B cell (primary cell): ENCODE measurements at regions not wholly inside any gene's neighbourhood (a gene's known extent, or its start where the extent isn't known, plus 50 kb on each side); places are given as distances from the start of the nearest gene placed in this dataset.

Experiments used
- ATAC-seq: fragments of 200-7000 bp; cut with Tn5 transposase; one replicate; pipeline ENCODE4 v1.10.0; 2021; ENCODE audit warnings: low read depth, mild to moderate bottlenecking, moderate number of reproducible peaks, moderate library complexity
- CTCF ChIA-PET: fragments of 350-600 bp; sonication (Branson Sonifier 250); formaldehyde crosslinking; loops from one replicate; lab custom pipeline; 2021; ENCODE audit warnings: antibody characterized with exemption, inconsistent platforms; lab: Charles Lee
- POLR2A ChIA-PET: fragments of 350-600 bp; sonication (Branson Sonifier 250); formaldehyde crosslinking; loops from one replicate; lab custom pipeline; 2021; ENCODE audit warnings: antibody characterized with exemption; lab: Charles Lee
- DNase-seq: peaks from one replicate; pipeline ENCODE4 v3.0.0; 2013
- H2AFZ ChIP-seq: 2 replicates; pipeline ENCODE4 v1.6.1; 2012; ENCODE audit warnings: mild to moderate bottlenecking, low read depth, low read length; ENCODE audit not compliant: insufficient read depth, poor library complexity, severe bottlenecking
- H3K27ac ChIP-seq, 2 donors: 1 replicate in 1 of 2; 2 replicates in 1 of 2; pipeline ENCODE4 v1.5.1; 2012 to 2013; ENCODE audit warnings: low read length in 2 of 2, mild to moderate bottlenecking in 2 of 2, moderate library complexity in 1 of 2
- H3K27me3 ChIP-seq, 4 experiments: fragments of 200-600 bp in 1 of 4; sonication (generic) in 1 of 4; replicated peaks in 1 of 4; 1 replicate in 2 of 4; 2 replicates in 2 of 4; pipeline versions ENCODE4 v1.6.1 to v1.7.0; 2013 to 2016; ENCODE audit warnings: low read length in 3 of 4, mild to moderate bottlenecking in 2 of 4, mixed read lengths in 1 of 4, moderate library complexity in 1 of 4; ENCODE audit not compliant: insufficient read depth in 4 of 4, control insufficient read depth in 3 of 4; ENCODE audit errors: control extremely low read depth in 1 of 4
- H3K36me3 ChIP-seq, 2 experiments: replicated peaks in 1 of 2; 1 replicate in 1 of 2; 2 replicates in 1 of 2; pipeline versions ENCODE4 v1.6.1 to v1.7.1; 2013; ENCODE audit warnings: low read length in 1 of 2; ENCODE audit not compliant: insufficient read depth in 2 of 2, control insufficient read depth in 1 of 2; ENCODE audit errors: control extremely low read depth in 1 of 2, extremely low read depth in 1 of 2
- H3K4me1 ChIP-seq, 2 donors: fragments of 200-600 bp in 1 of 2; sonication (generic) in 1 of 2; 1 replicate in 1 of 2; 2 replicates in 1 of 2; pipeline versions ENCODE4 v1.5.1 to v1.6.1; 2013 to 2017; ENCODE audit warnings: low read length in 2 of 2; ENCODE audit not compliant: control insufficient read depth in 2 of 2, insufficient read depth in 2 of 2
- H3K4me2 ChIP-seq: replicated peaks from 2 replicates; pipeline ENCODE3; 2012; ENCODE audit warnings: mild to moderate bottlenecking, low read depth, low read length; ENCODE audit not compliant: poor library complexity, severe bottlenecking
- H3K4me3 ChIP-seq, 5 experiments: fragments of 200-600 bp in 1 of 5; sonication (generic) in 1 of 5; 1 replicate in 3 of 5; 2 replicates in 2 of 5; pipeline versions ENCODE4 v1.5.1 to v1.7.0; 2011 to 2016; ENCODE audit warnings: low read length in 4 of 5, mild to moderate bottlenecking in 4 of 5, low read depth in 2 of 5, control low read depth in 1 of 5, moderate library complexity in 1 of 5; ENCODE audit not compliant: insufficient read depth in 1 of 5; ENCODE audit errors: control extremely low read depth in 1 of 5, extremely low read depth in 1 of 5
- H3K79me2 ChIP-seq: fragments of 200-600 bp; sonication (generic); one replicate; pipeline ENCODE4 v1.6.0; 2016; ENCODE audit warnings: low read length; ENCODE audit not compliant: control insufficient read depth, insufficient read depth
- H3K9ac ChIP-seq: fragments of 200-600 bp; sonication (generic); 2 replicates; pipeline ENCODE4 v1.6.1; 2017; ENCODE audit warnings: mild to moderate bottlenecking, low read length, moderate library complexity
- H3K9me3 ChIP-seq, 3 donors: one replicate each; pipeline versions ENCODE4 v1.6.1 to v1.7.1; 2013; ENCODE audit warnings: low read length in 2 of 3; ENCODE audit not compliant: control insufficient read depth in 2 of 3, insufficient read depth in 1 of 3; ENCODE audit errors: control extremely low read depth in 1 of 3
- H4K20me1 ChIP-seq: 2 replicates; pipeline ENCODE4 v1.6.0; 2012; ENCODE audit warnings: mild to moderate bottlenecking, low read length; ENCODE audit not compliant: insufficient read depth, control insufficient read depth, poor library complexity, severe bottlenecking
- H3K27ac Mint-ChIP-seq: one replicate; pipeline ENCODE4 v1.8.0; 2021; ENCODE audit warnings: mixed read lengths
- H3K27me3 Mint-ChIP-seq: one replicate; pipeline ENCODE4 v1.8.0; 2021; ENCODE audit warnings: mixed read lengths
- H3K4me1 Mint-ChIP-seq: one replicate; pipeline ENCODE4 v1.8.0; 2021; ENCODE audit warnings: mixed read lengths
- H3K4me3 Mint-ChIP-seq: one replicate; pipeline ENCODE4 v1.8.0; 2021; ENCODE audit warnings: mixed read lengths
- H3K9me3 Mint-ChIP-seq: one replicate; pipeline ENCODE4 v1.8.0; 2022; ENCODE audit warnings: mixed read lengths; ENCODE audit not compliant: insufficient read depth
- EZH2 ChIP-seq: IDR thresholded peaks from 2 replicates; pipeline ENCODE4 v1.6.1; 2012; ENCODE audit warnings: borderline replicate concordance, low read depth, mild to moderate bottlenecking, moderate library complexity, low read length; ENCODE audit not compliant: insufficient read depth, poor library complexity, severe bottlenecking
- WGBS: methylation state at CpG from one replicate; pipeline ENCODE4 v1.1.5; 2013; ENCODE audit warnings: missing lambda C conversion rate; ENCODE audit not compliant: insufficient coverage; 5-methylcytosine and 5-hydroxymethylcytosine counted together
- intact Hi-C: fragments of 100-400 bp; cut with micrococcal nuclease; formaldehyde crosslinking; loops from one replicate; pipeline ENCODE4 v1.10.0; 2022
- TF ChIP-seq, protein P1 (sequence below): fragments of 200-600 bp; IDR thresholded peaks from one replicate; pipeline ENCODE4 v1.8.0; 2022; ENCODE audit warnings: antibody characterized with exemption, mild to moderate bottlenecking

DNA sequence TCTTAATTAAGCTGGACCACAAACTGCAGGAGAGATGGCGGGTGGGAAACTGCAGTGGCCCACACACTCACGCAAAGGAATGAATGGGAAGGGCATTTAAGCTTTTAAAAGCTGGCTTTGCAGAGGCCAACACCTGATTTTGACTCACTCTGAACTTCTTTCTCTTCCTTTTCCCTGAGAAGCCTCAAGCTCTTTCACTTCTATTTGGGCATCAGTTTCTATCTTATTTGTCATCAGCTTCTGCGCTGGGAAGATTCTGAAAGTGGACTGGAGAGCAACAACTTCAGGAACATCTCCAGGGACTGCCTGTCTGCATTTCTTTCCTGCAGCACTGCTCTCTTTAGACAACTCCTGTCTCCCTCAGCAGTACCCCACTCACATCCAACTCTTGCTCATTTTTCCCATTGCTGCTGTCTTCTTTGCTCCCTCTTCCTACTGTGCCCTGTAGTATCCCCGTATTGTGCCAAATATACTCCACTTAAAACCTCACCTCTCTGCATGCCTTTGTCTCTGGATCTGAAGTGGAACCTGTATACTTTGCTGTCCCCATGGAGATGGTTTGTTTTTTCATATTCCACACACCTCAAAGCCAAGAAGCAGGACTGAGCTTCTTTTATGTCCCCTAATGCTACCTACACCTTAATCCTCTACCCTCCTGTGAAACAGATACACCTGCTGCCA, 143.3 kb upstream of the JUN start:
- 80% methylated on average over 3 of the region's 4 CpGs for WGBS
- H3K4me1 ChIP-seq, result peaks cover 0 to 7% of the 10 kb centered on the region in 2 donors
- DNase-seq (no peak), ATAC-seq (no peak)
- Mint-ChIP-seq H3K4me3 (no peak overlapping the region), H3K4me1 (peaks cover 11% of the 10 kb centered on the region), H3K27me3 (no peaks in the 10 kb centered on the region), H3K27ac (no peak overlapping the region), H3K9me3 (no peaks in the 10 kb centered on the region)
- intact Hi-C loops, result no loop called here
- ChIA-PET CTCF (interaction anchor here (0.6 to 1.9 kb wide), 2 partner anchors 14 to 94 kb away, joined by 3 to 6 read pairs; no protein-coding TSS in a partner anchor), POLR2A (no interaction called here)
- H3K9me3 ChIP-seq, result no peaks in the 10 kb centered on the region
- no peak overlapping the region for H3K4me3 ChIP-seq
- no peak overlapping the region for H3K4me2 ChIP-seq
- H4K20me1 ChIP-seq, result no peaks in the 10 kb centered on the region
- H3K79me2 ChIP-seq, result no peaks in the 10 kb centered on the region
- no peak overlapping the region for H3K27ac ChIP-seq
- no peak overlapping the region for H3K9ac ChIP-seq
- no peaks in the 10 kb centered on the region for H3K36me3 ChIP-seq
- H2AFZ ChIP-seq, result no peak overlapping the region
- TF ChIP-seq EZH2, result no peak
- TF ChIP-seq, protein P1, sequence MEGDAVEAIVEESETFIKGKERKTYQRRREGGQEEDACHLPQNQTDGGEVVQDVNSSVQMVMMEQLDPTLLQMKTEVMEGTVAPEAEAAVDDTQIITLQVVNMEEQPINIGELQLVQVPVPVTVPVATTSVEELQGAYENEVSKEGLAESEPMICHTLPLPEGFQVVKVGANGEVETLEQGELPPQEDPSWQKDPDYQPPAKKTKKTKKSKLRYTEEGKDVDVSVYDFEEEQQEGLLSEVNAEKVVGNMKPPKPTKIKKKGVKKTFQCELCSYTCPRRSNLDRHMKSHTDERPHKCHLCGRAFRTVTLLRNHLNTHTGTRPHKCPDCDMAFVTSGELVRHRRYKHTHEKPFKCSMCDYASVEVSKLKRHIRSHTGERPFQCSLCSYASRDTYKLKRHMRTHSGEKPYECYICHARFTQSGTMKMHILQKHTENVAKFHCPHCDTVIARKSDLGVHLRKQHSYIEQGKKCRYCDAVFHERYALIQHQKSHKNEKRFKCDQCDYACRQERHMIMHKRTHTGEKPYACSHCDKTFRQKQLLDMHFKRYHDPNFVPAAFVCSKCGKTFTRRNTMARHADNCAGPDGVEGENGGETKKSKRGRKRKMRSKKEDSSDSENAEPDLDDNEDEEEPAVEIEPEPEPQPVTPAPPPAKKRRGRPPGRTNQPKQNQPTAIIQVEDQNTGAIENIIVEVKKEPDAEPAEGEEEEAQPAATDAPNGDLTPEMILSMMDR, result no peak
- H3K27me3 ChIP-seq, result no peaks in the 10 kb centered on the region

DNA sequence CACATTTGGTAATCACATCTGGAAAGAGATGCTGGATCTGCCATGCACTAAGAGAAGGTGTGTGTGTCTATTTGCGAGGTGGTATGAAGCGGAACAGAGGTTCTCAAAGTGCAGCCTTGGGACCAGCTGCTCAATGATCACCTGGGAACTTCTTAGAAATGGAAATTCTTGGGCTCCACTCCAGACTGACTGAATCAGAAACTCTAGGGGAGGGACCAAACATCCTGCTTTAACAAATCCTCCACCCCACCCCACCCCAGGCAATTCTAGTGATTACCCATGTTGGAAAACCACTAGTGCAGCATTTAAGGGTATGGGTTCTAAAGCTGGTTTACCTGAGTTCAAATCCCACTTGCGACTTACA, 143.9 kb upstream of the JUN start:
- POLR2A ChIA-PET, result no interaction called here
- no peaks in the 10 kb centered on the region for H3K9me3 ChIP-seq
- no peak overlapping the region for H2AFZ ChIP-seq
- H4K20me1 ChIP-seq, result no peaks in the 10 kb centered on the region
- no peaks in the 10 kb centered on the region for H3K36me3 ChIP-seq
- intact Hi-C loops, result no loop called here
- no peak overlapping the region for H3K9ac ChIP-seq
- no peaks in the 10 kb centered on the region for H3K27me3 ChIP-seq
- WGBS, result 87% methylated on average over 2 of the region's 3 CpGs
- H3K79me2 ChIP-seq, result no peaks in the 10 kb centered on the region
- TF ChIP-seq EZH2, result no peak
- TF ChIP-seq, protein P1, result no peak
- no peak for DNase-seq
- CTCF ChIA-PET, result interaction anchor here (0.8 to 1.1 kb wide), 2 partner anchors 17 to 51 kb away, joined by 3 to 4 read pairs; no protein-coding TSS in a partner anchor
- no peak overlapping the region for H3K4me2 ChIP-seq
- H3K4me1 ChIP-seq, result peaks cover 0 to 2% of the 10 kb centered on the region in 2 donors
- Mint-ChIP-seq H3K4me3 (no peak overlapping the region), H3K4me1 (peaks cover 5% of the 10 kb centered on the region), H3K9me3 (no peaks in the 10 kb centered on the region), H3K27ac (no peak overlapping the region), H3K27me3 (no peaks in the 10 kb centered on the region)
- H3K4me3 ChIP-seq, result no peak overlapping the region
- no peak for ATAC-seq
- no peak overlapping the region for H3K27ac ChIP-seq
